HEK293 (cell line): ENCODE measurements at regions not wholly inside any gene's neighbourhood (a gene's known extent, or its start where the extent isn't known, plus 50 kb on each side); places are given as distances from the start of the nearest gene placed in this dataset.

Experiments
- CTCF ChIA-PET: fragments of 350-600 bp; formaldehyde crosslinking; extraction: SDS; loops from one replicate; lab custom pipeline; 2021; ENCODE audit warnings: antibody characterized with exemption; lab: Yijun Ruan, JAX
- POLR2A ChIA-PET: fragments of 300-600 bp; formaldehyde crosslinking; extraction: SDS; loops from one replicate; lab custom pipeline; 2020; ENCODE audit warnings: antibody characterized with exemption, inconsistent platforms; lab: Yijun Ruan, JAX
- H3K27ac ChIP-seq: fragments of 200-500 bp; sonication (Bioruptor generic); 2 replicates; pipeline ENCODE4 v1.5.1; 2014; ENCODE audit warnings: low read depth, low read length, control low read depth, inconsistent platforms; ENCODE audit errors: extremely low read depth
- H3K36me3 ChIP-seq, 2 experiments: fragments of 200-500 bp in 1 of 2; sonication (Bioruptor generic) in 1 of 2; 1 replicate in 1 of 2; 2 replicates in 1 of 2; pipeline ENCODE4 v1.5.1; 2014 to 2017; ENCODE audit warnings: inconsistent platforms in 2 of 2, low read length in 2 of 2; ENCODE audit not compliant: control insufficient read depth in 2 of 2, insufficient read depth in 1 of 2
- H3K4me1 ChIP-seq: fragments of 200-500 bp; sonication (Bioruptor generic); 2 replicates; pipeline ENCODE4 v1.5.1; 2014; ENCODE audit warnings: mild to moderate bottlenecking, low read length, inconsistent platforms; ENCODE audit not compliant: control insufficient read depth, insufficient read depth
- H3K4me3 ChIP-seq: 2 replicates; pipeline ENCODE4 v1.5.1; 2011; ENCODE audit warnings: low read depth, mild to moderate bottlenecking, control low read depth, low read length, moderate library complexity
- H3K9me3 ChIP-seq: fragments of 200-500 bp; sonication (Bioruptor generic); 2 replicates; pipeline ENCODE4 v1.5.1; 2014; ENCODE audit warnings: low read depth, low read length, inconsistent platforms; ENCODE audit not compliant: control insufficient read depth, insufficient read depth
- CTCF ChIP-seq: fragments of 450-650 bp; formaldehyde crosslinking; IDR thresholded peaks from 2 replicates; pipeline ENCODE4 v1.5.1; 2016; ENCODE audit warnings: missing biosample characterization, missing genetic modification characterization
- GLI2 ChIP-seq: fragments of 450-650 bp; formaldehyde crosslinking; IDR thresholded peaks from 2 replicates; pipeline ENCODE4; 2017; ENCODE audit warnings: missing biosample characterization, missing genetic modification characterization, low read depth, borderline replicate concordance
- GLI4 ChIP-seq: fragments of 450-650 bp; formaldehyde crosslinking; IDR thresholded peaks from 2 replicates; pipeline ENCODE4 v1.5.1; 2016; ENCODE audit warnings: missing biosample characterization, missing genetic modification characterization
- HOXA7 ChIP-seq: sonication (generic); formaldehyde crosslinking; IDR thresholded peaks from 2 replicates; pipeline ENCODE4 v1.8.1; 2022; ENCODE audit warnings: missing genetic modification reagents, borderline replicate concordance
- KLF7 ChIP-seq: fragments of 450-650 bp; formaldehyde crosslinking; IDR thresholded peaks from 2 replicates; pipeline ENCODE4 v1.5.1; 2016; ENCODE audit warnings: missing biosample characterization, missing genetic modification characterization, borderline replicate concordance
- KLF8 ChIP-seq: fragments of 450-650 bp; formaldehyde crosslinking; IDR thresholded peaks from 2 replicates; pipeline ENCODE4 v1.5.1; 2016; ENCODE audit warnings: missing biosample characterization, missing genetic modification characterization
- MZF1 ChIP-seq: fragments of 450-650 bp; formaldehyde crosslinking; IDR thresholded peaks from 2 replicates; pipeline ENCODE4 v1.5.1; 2017; ENCODE audit warnings: missing biosample characterization, missing genetic modification characterization, borderline replicate concordance
- OVOL3 ChIP-seq: fragments of 450-650 bp; formaldehyde crosslinking; IDR thresholded peaks from 2 replicates; pipeline ENCODE4 v1.5.1; 2016; ENCODE audit warnings: missing biosample characterization, missing genetic modification characterization
- PRDM10 ChIP-seq: fragments of 450-650 bp; formaldehyde crosslinking; IDR thresholded peaks from 2 replicates; pipeline ENCODE4 v1.5.1; 2016; ENCODE audit warnings: missing biosample characterization, missing genetic modification characterization
- ZBTB17 ChIP-seq: fragments of 450-650 bp; formaldehyde crosslinking; IDR thresholded peaks from 2 replicates; pipeline ENCODE4 v1.5.1; 2016; ENCODE audit warnings: missing biosample characterization, missing genetic modification characterization
- ZEB2 ChIP-seq: fragments of 450-650 bp; formaldehyde crosslinking; IDR thresholded peaks from 2 replicates; pipeline ENCODE4 v1.5.1; 2016; ENCODE audit warnings: missing biosample characterization, missing genetic modification characterization
- ZNF114 ChIP-seq: fragments of 450-650 bp; formaldehyde crosslinking; IDR thresholded peaks from 2 replicates; pipeline ENCODE4 v1.5.0; 2017; ENCODE audit warnings: missing biosample characterization, missing genetic modification characterization
- ZNF155 ChIP-seq: fragments of 450-650 bp; formaldehyde crosslinking; IDR thresholded peaks from 2 replicates; pipeline ENCODE4 v1.5.1; 2016; ENCODE audit warnings: missing biosample characterization, missing genetic modification characterization
- ZNF23 ChIP-seq: fragments of 450-650 bp; formaldehyde crosslinking; IDR thresholded peaks from 2 replicates; pipeline ENCODE4 v1.5.1; 2016; ENCODE audit warnings: missing biosample characterization, missing genetic modification characterization, borderline replicate concordance
- ZNF324 ChIP-seq: fragments of 450-650 bp; formaldehyde crosslinking; IDR thresholded peaks from 2 replicates; pipeline ENCODE4 v1.5.1; 2016; ENCODE audit warnings: missing biosample characterization, missing genetic modification characterization
- ZNF350 ChIP-seq: fragments of 450-650 bp; formaldehyde crosslinking; IDR thresholded peaks from 2 replicates; pipeline ENCODE4 v1.5.0; 2017; ENCODE audit warnings: missing biosample characterization, mild to moderate bottlenecking, missing genetic modification characterization
- ZNF561 ChIP-seq: fragments of 450-650 bp; IDR thresholded peaks from 2 replicates; pipeline ENCODE4 v1.5.1; 2018; ENCODE audit warnings: missing biosample characterization, missing genetic modification characterization, borderline replicate concordance
- ZNF571 ChIP-seq: fragments of 450-650 bp; formaldehyde crosslinking; IDR thresholded peaks from 2 replicates; pipeline ENCODE4 v1.5.0; 2017; ENCODE audit warnings: missing biosample characterization, missing genetic modification characterization
- ZNF654 ChIP-seq: fragments of 450-650 bp; formaldehyde crosslinking; IDR thresholded peaks from 2 replicates; pipeline ENCODE4 v1.5.1; 2016; ENCODE audit warnings: low read depth, missing biosample characterization, missing genetic modification characterization
- ZNF658 ChIP-seq: fragments of 450-650 bp; formaldehyde crosslinking; IDR thresholded peaks from 2 replicates; pipeline ENCODE4; 2016; ENCODE audit warnings: missing biosample characterization, missing genetic modification characterization
- ZNF791 ChIP-seq: fragments of 450-650 bp; formaldehyde crosslinking; IDR thresholded peaks from 2 replicates; pipeline ENCODE4 v1.5.1; 2016; ENCODE audit warnings: missing biosample characterization, missing genetic modification characterization
- TF ChIP-seq, protein P1 (sequence below): fragments of 450-650 bp; formaldehyde crosslinking; IDR thresholded peaks from 2 replicates; pipeline ENCODE4 v1.5.1; 2017; ENCODE audit warnings: missing biosample characterization, missing genetic modification characterization
- TF ChIP-seq, protein P2 (sequence below): fragments of 450-650 bp; formaldehyde crosslinking; IDR thresholded peaks from 2 replicates; pipeline ENCODE4 v1.5.1; 2017; ENCODE audit warnings: missing biosample characterization, mild to moderate bottlenecking, missing genetic modification characterization, moderate library complexity
- TF ChIP-seq, protein P3 (sequence below): fragments of 450-650 bp; formaldehyde crosslinking; IDR thresholded peaks from 2 replicates; pipeline ENCODE4 v1.5.1; 2016; ENCODE audit warnings: missing biosample characterization, missing genetic modification characterization
- TF ChIP-seq, protein P4 (sequence below): fragments of 450-650 bp; formaldehyde crosslinking; IDR thresholded peaks from 2 replicates; pipeline ENCODE4 v1.5.1; 2016; ENCODE audit warnings: missing biosample characterization, missing genetic modification characterization

GRCh38 chr11:81658722-81659121 lies 1074.9 kb downstream of the FAM181B start (continued):
- no peak for TF ChIP-seq ZNF654 (tag by site-specific recombination)
- TF ChIP-seq, protein P1, sequence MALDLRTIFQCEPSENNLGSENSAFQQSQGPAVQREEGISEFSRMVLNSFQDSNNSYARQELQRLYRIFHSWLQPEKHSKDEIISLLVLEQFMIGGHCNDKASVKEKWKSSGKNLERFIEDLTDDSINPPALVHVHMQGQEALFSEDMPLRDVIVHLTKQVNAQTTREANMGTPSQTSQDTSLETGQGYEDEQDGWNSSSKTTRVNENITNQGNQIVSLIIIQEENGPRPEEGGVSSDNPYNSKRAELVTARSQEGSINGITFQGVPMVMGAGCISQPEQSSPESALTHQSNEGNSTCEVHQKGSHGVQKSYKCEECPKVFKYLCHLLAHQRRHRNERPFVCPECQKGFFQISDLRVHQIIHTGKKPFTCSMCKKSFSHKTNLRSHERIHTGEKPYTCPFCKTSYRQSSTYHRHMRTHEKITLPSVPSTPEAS (tag by site-specific recombination) = no peak
- TF ChIP-seq, protein P2, sequence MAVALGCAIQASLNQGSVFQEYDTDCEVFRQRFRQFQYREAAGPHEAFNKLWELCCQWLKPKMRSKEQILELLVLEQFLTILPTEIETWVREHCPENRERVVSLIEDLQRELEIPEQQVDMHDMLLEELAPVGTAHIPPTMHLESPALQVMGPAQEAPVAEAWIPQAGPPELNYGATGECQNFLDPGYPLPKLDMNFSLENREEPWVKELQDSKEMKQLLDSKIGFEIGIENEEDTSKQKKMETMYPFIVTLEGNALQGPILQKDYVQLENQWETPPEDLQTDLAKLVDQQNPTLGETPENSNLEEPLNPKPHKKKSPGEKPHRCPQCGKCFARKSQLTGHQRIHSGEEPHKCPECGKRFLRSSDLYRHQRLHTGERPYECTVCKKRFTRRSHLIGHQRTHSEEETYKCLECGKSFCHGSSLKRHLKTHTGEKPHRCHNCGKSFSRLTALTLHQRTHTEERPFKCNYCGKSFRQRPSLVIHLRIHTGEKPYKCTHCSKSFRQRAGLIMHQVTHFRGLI (tag by site-specific recombination) = no peak
- TF ChIP-seq KLF8 = no peak
- TF ChIP-seq ZNF23 (tag by site-specific recombination) = no peak
- TF ChIP-seq ZNF571 (tag by site-specific recombination) = no peak
- no peak for TF ChIP-seq CTCF (tag by site-specific recombination)
- TF ChIP-seq, protein P3, sequence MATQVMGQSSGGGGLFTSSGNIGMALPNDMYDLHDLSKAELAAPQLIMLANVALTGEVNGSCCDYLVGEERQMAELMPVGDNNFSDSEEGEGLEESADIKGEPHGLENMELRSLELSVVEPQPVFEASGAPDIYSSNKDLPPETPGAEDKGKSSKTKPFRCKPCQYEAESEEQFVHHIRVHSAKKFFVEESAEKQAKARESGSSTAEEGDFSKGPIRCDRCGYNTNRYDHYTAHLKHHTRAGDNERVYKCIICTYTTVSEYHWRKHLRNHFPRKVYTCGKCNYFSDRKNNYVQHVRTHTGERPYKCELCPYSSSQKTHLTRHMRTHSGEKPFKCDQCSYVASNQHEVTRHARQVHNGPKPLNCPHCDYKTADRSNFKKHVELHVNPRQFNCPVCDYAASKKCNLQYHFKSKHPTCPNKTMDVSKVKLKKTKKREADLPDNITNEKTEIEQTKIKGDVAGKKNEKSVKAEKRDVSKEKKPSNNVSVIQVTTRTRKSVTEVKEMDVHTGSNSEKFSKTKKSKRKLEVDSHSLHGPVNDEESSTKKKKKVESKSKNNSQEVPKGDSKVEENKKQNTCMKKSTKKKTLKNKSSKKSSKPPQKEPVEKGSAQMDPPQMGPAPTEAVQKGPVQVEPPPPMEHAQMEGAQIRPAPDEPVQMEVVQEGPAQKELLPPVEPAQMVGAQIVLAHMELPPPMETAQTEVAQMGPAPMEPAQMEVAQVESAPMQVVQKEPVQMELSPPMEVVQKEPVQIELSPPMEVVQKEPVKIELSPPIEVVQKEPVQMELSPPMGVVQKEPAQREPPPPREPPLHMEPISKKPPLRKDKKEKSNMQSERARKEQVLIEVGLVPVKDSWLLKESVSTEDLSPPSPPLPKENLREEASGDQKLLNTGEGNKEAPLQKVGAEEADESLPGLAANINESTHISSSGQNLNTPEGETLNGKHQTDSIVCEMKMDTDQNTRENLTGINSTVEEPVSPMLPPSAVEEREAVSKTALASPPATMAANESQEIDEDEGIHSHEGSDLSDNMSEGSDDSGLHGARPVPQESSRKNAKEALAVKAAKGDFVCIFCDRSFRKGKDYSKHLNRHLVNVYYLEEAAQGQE = no peak
- TF ChIP-seq GLI2 (tag by site-specific recombination) = no peak
- TF ChIP-seq ZNF561 (tag by site-specific recombination) = no peak
- no peak for TF ChIP-seq KLF7
- no peak for TF ChIP-seq OVOL3 (tag by site-specific recombination)
- no peak for TF ChIP-seq HOXA7 (CRISPR knock-in tag)
- no peak for TF ChIP-seq MZF1 (tag by site-specific recombination)
- TF ChIP-seq, all 188 proteins: peak for 0

- no peak overlapping the region for H3K27ac ChIP-seq
- ChIA-PET CTCF (interaction anchor here (0.7 kb wide), 1 partner anchor 9 kb away, joined by 3 read pairs; no protein-coding TSS in a partner anchor), POLR2A (no interaction called here)
- no peaks in the 10 kb centered on the region for H3K36me3 ChIP-seq
- no peak overlapping the region for H3K4me3 ChIP-seq
- H3K4me1 ChIP-seq = no peaks in the 10 kb centered on the region
- no peaks in the 10 kb centered on the region for H3K9me3 ChIP-seq
- TF ChIP-seq ZNF324 (tag by site-specific recombination) (no peak), HOXA7 (CRISPR knock-in tag) (no peak), ZEB2 (no peak), ZNF791 (tag by site-specific recombination) (no peak), ZNF114 (tag by site-specific recombination) (no peak), ZNF350 (tag by site-specific recombination) (no peak), GLI2 (tag by site-specific recombination) (no peak), ZBTB17 (no peak), ZNF658 (tag by site-specific recombination) (no peak), ZNF155 (no peak), ZNF571 (tag by site-specific recombination) (no peak), GLI4 (tag by site-specific recombination) (no peak), PRDM10 (tag by site-specific recombination) (no peak)
- TF ChIP-seq, protein P4, sequence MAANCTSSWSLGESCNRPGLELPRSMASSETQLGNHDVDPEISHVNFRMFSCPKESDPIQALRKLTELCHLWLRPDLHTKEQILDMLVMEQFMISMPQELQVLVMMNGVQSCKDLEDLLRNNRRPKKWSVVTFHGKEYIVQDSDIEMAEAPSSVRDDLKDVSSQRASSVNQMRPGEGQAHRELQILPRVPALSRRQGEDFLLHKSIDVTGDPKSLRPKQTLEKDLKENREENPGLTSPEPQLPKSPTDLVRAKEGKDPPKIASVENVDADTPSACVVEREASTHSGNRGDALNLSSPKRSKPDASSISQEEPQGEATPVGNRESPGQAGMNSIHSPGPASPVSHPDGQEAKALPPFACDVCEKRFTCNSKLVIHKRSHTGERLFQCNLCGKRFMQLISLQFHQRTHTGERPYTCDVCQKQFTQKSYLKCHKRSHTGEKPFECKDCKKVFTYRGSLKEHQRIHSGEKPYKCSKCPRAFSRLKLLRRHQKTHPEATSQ (tag by site-specific recombination) = no peak
These were observed 1078.3 kb downstream of the FAM181B start for GRCh38 chr11:81655351-81655750.
